ENCODE measurements at regions not wholly inside any gene's neighbourhood (a gene's known extent, or its start where the extent isn't known, plus 50 kb on each side); places are given as distances from the start of the nearest gene placed in this dataset.

DNA sequence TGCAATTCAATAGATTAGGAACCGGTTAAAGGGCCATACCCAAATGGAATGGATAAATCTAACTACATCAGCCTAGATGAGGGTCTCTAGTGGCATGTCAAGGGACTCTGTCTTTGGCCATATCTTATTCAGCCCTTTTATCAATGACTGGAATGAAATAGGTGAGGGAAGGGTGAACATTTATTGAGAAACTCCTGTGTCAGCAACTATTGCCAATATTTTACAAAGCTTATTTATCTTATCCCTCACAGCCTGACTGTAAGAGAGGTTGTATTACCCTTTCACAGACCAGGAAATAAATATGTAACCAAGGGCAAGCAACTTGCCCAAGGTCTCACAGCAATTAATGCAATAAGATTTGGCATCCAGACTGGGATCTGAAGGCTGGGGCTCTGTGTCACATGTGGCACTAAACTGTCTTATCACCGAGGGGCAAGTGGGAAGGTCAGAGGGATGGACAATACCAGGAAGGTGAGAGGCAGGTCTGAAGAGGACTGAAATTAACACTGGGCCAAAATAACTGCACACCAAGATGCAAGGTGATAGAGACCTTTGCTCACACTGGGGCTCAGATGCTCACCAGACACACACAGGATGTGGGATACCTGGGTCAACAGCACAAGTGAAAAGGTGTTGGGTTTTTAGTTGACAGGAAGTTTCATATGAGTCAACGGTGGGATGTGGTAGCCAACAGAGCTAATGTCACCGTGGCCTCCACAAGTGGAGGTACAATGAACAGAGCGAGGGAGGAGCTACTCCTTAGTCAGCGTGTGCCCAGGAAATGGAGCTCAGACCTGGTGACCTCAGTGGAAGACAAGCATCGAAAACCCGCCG is 261.3 kb downstream of the RPLP1 start:
- H3K27ac ChIP-seq = no peak overlapping the region
- TF ChIP-seq, protein P1, sequence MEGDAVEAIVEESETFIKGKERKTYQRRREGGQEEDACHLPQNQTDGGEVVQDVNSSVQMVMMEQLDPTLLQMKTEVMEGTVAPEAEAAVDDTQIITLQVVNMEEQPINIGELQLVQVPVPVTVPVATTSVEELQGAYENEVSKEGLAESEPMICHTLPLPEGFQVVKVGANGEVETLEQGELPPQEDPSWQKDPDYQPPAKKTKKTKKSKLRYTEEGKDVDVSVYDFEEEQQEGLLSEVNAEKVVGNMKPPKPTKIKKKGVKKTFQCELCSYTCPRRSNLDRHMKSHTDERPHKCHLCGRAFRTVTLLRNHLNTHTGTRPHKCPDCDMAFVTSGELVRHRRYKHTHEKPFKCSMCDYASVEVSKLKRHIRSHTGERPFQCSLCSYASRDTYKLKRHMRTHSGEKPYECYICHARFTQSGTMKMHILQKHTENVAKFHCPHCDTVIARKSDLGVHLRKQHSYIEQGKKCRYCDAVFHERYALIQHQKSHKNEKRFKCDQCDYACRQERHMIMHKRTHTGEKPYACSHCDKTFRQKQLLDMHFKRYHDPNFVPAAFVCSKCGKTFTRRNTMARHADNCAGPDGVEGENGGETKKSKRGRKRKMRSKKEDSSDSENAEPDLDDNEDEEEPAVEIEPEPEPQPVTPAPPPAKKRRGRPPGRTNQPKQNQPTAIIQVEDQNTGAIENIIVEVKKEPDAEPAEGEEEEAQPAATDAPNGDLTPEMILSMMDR (IDR thresholded peaks at IDR 0.05) = no peak
- no peak for TF ChIP-seq ZFX (IDR thresholded peaks at IDR 0.05; ENCODE audit: borderline replicate concordance)

DNA sequence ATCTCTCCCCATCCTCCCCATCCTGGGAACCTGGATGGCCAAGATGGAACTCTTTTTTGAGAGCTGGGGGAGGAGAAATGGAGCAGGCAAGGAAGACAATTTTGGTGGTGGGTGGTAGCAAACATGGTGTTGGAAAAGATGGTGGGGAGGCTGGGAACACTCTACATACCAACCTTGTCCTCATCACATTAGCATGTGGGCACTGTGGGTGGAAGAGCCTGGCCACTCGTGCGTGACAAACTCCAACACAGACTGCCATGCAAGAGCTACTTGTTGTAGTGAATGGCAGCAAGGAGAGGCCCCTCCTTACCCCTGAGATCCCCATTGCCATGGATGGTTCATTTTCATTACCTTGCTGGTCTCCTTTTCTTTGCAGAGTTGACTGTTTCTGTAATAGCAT is 262.6 kb downstream of the RPLP1 start:
- no peak for TF ChIP-seq ZFX (IDR thresholded peaks at IDR 0.05; ENCODE audit: borderline replicate concordance)
- TF ChIP-seq, protein P1 (IDR thresholded peaks at IDR 0.05) = no peak
- no peak overlapping the region for H3K27ac ChIP-seq

DNA sequence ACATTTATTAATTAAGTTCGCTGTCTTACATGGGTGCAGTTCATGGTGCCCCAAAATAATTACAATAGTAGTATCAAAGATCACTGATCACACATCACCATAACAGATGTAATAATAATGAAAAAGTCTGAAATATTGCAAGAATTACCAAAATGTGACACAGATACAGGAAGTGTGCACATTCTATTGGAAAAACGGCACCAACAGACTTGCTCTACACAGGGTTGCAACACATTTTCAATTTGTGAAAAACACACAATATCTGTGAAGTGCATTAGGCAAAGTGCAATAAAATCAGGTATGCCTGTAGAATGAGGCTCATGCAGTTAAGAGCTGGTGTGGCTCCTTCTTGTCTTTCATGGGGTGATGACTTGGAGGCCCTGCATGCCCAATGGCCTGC is 265.8 kb downstream of the RPLP1 start:
- no peak for TF ChIP-seq ZFX (IDR thresholded peaks at IDR 0.05; ENCODE audit: borderline replicate concordance)
- TF ChIP-seq, protein P1 (IDR thresholded peaks at IDR 0.05) = no peak
- H3K27ac ChIP-seq = no peak overlapping the region

DNA sequence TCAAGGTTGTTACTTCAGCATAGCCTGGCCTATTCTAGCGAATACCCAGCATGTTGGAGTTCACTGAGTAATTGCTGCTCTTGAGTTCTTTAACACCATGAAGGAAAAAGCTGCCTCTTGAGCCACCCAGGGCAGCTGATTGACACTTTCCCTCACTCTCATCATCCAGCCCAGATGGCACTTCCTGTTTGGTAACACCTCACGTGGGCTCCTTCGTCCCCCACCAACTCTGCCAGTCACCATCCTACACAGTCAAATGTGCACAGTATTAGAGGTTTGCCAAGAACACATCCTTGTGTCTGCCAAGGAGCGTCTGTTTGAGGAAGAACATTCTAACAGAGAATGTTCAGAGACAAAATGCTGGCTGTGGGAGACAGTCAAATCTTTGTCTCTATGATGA is 266.3 kb downstream of the RPLP1 start:
- no peak overlapping the region for H3K27ac ChIP-seq
- TF ChIP-seq, protein P1 (IDR thresholded peaks at IDR 0.05) = no peak
- TF ChIP-seq ZFX (IDR thresholded peaks at IDR 0.05; ENCODE audit: borderline replicate concordance) = no peak

DNA sequence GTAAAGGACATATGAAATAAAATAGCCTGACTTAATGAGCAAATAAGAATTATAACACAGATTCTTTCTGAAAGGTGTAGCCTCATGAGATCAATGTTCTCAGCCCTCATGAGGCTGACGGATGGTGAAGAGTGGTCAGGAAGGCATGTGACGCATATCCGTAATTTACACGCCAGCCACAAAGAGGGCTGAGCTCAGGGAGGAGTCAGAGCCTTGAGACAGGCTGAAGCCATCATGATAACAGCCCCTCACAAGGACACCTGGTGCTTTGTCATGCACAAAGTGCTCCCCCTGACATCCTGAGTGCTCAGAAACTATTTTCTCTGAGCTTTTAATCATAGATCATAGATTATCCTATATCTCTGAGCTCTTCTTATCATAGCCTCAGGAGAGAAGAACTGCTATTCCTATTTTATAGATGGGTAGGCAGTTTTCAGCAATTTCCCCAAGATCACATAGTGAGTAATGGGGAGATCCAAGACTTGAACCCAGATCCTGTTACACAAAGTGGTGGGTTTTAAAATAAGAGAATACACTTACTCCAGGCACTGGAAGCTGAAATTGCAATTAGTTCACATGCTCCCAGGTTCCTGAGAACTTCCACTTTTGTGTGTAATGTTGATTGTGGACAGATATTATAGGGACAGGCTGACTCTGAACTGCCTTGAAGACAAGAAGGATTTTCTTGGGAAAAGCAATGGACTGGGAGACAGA is 267.1 kb downstream of the RPLP1 start:
- no peak for TF ChIP-seq ZFX (IDR thresholded peaks at IDR 0.05; ENCODE audit: borderline replicate concordance)
- TF ChIP-seq, protein P1 (IDR thresholded peaks at IDR 0.05) = no peak
- H3K27ac ChIP-seq = no peak overlapping the region

DNA sequence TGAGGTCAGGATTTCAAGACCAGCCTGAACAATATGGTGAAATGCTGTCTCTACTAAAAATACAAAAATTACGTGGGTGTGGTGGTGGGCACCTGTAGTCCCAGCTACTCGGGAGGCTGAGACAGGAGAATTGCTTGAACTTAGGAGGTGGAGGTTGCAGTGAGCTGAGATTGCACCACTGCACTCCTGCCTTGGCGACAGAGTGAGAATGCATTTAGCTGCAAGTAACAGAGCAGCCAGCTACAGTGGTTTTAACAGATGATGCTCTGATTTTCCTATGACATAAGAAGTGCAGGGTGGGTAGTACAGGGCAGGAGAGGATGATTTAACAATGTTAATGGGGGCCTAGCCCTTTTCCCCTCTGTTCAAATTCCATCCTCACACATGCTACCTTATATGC is 267.9 kb downstream of the RPLP1 start:
- no peak for TF ChIP-seq ZFX (IDR thresholded peaks at IDR 0.05; ENCODE audit: borderline replicate concordance)
- TF ChIP-seq, protein P1 (IDR thresholded peaks at IDR 0.05) = no peak

DNA sequence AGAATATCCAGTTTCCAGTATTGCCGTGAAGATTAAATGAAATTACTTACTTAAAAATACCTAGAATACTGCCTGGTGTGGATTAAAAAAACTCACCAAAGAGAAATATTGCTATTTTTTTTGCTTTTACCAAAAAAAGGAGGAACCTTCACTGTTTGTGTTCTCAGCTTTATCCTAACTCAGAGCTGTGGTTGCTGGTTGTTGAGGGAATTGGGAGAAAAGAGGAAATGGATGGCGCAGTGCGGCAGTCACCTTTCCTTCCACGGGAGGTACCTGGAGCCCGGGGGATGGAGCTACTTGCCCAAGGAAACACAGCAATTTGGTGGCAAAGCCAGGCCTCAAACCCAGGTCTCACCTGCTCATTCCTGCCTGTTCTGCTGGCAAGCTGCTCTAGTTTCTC is 270.3 kb downstream of the RPLP1 start:
- no peak overlapping the region for H3K27ac ChIP-seq
- TF ChIP-seq, protein P1 (IDR thresholded peaks at IDR 0.05) = no peak
- TF ChIP-seq ZFX (IDR thresholded peaks at IDR 0.05; ENCODE audit: borderline replicate concordance) = no peak

More for the DNA sequence above, 267.9 kb downstream of the RPLP1 start:
- H3K27ac ChIP-seq = no peak overlapping the region

All from 22Rv1 (cell line).